ENCODE measurements at regions not wholly inside any gene's neighbourhood (a gene's known extent, or its start where the extent isn't known, plus 50 kb on each side); places are given as distances from the start of the nearest gene placed in this dataset.
A peak's percentile ranks its signal among the peaks of the same experiment; 100 is the strongest.

GRCh38 chr21:41071258-41072171, 96.4 kb upstream of the BACE2 start:
- Histone ChIP-seq H3K27ac (no peak overlapping the region), H3K9me3 (replicated peaks) (no peaks in the 10 kb centered on the region), H3K4me3 (no peak overlapping the region), H3K4me1 (no peaks in the 10 kb centered on the region), H3K27me3 (no peaks in the 10 kb centered on the region), H3K36me3 (no peaks in the 10 kb centered on the region)
- DNase-seq, result peak in 1 of 2 experiments; percentile 13

- H3K36me3 ChIP-seq, result no peaks in the 10 kb centered on the region
- no peaks in the 10 kb centered on the region for H3K4me1 ChIP-seq
- no peak overlapping the region for H3K27ac ChIP-seq
- DNase-seq, result no peak
- no peaks in the 10 kb centered on the region for H3K9me3 ChIP-seq (replicated peaks)
- no peak overlapping the region for H3K4me3 ChIP-seq
- no peaks in the 10 kb centered on the region for H3K27me3 ChIP-seq
Observed at GRCh38 chr21:41073558-41073957, 94.4 kb upstream of the BACE2 start.

GRCh38 chr21:41074396-41075184, 93.4 kb upstream of the BACE2 start:
- H3K9me3 ChIP-seq (replicated peaks), result no peaks in the 10 kb centered on the region
- no peaks in the 10 kb centered on the region for H3K27me3 ChIP-seq
- no peak overlapping the region for H3K4me3 ChIP-seq
- H3K4me1 ChIP-seq, result no peaks in the 10 kb centered on the region
- H3K36me3 ChIP-seq, result no peaks in the 10 kb centered on the region
- no peak overlapping the region for H3K27ac ChIP-seq
- DNase-seq, result no peak

- no peak for DNase-seq
- Histone ChIP-seq H3K4me1 (no peaks in the 10 kb centered on the region), H3K9me3 (replicated peaks) (no peaks in the 10 kb centered on the region), H3K27ac (no peak overlapping the region), H3K36me3 (no peaks in the 10 kb centered on the region), H3K4me3 (no peak overlapping the region), H3K27me3 (no peaks in the 10 kb centered on the region)
Observed at GRCh38 chr21:41075656-41076055, 92.3 kb upstream of the BACE2 start.

GRCh38 chr21:41076064-41076463, 91.9 kb upstream of the BACE2 start:
- no peaks in the 10 kb centered on the region for H3K27me3 ChIP-seq
- DNase-seq, result no peak

GRCh38 chr21:41079159-41079558, 88.8 kb upstream of the BACE2 start:
- Histone ChIP-seq H3K27ac (no peak overlapping the region), H3K4me1 (no peaks in the 10 kb centered on the region), H3K27me3 (0 out of 2 replicates have a peak, but pooled peaks cover 3% of the 10 kb centered on the region), H3K4me3 (no peak overlapping the region), H3K9me3 (replicated peaks) (no peaks in the 10 kb centered on the region), H3K36me3 (no peaks in the 10 kb centered on the region)
- no peak for DNase-seq

More at GRCh38 chr21:41076064-41076463, 91.9 kb upstream of the BACE2 start:
- H3K4me3 ChIP-seq, result no peak overlapping the region
- no peaks in the 10 kb centered on the region for H3K9me3 ChIP-seq (replicated peaks)
- H3K27ac ChIP-seq, result no peak overlapping the region
- no peaks in the 10 kb centered on the region for H3K4me1 ChIP-seq
- no peaks in the 10 kb centered on the region for H3K36me3 ChIP-seq

GRCh38 chr21:41080485-41081121, 87.4 kb upstream of the BACE2 start:
- Histone ChIP-seq H3K36me3 (no peaks in the 10 kb centered on the region), H3K9me3 (replicated peaks) (no peaks in the 10 kb centered on the region), H3K27me3 (0 out of 2 replicates have a peak, but pooled peaks cover 3% of the 10 kb centered on the region), H3K4me1 (no peaks in the 10 kb centered on the region), H3K27ac (no peak overlapping the region), H3K4me3 (no peak overlapping the region)
- DNase-seq, result no peak

GRCh38 chr21:41086569-41086968, 81.4 kb upstream of the BACE2 start:
- H3K4me1 ChIP-seq, result peaks cover 7% of the 10 kb centered on the region; the same call in 1 of the 2 replicates
- no peak overlapping the region for H3K27ac ChIP-seq
- no peaks in the 10 kb centered on the region for H3K36me3 ChIP-seq
- peak; percentile 45 to 68 for DNase-seq
- no peak overlapping the region for H3K4me3 ChIP-seq
- H3K27me3 ChIP-seq, result 0 out of 2 replicates have a peak, but pooled peaks cover 3% of the 10 kb centered on the region
- H3K9me3 ChIP-seq (replicated peaks), result no peaks in the 10 kb centered on the region

GRCh38 chr21:41090981-41091380, 77.0 kb upstream of the BACE2 start:
- Histone ChIP-seq H3K9me3 (replicated peaks) (no peaks in the 10 kb centered on the region), H3K27me3 (no peaks in the 10 kb centered on the region), H3K4me3 (no peak overlapping the region), H3K4me1 (peaks cover 7% of the 10 kb centered on the region; the same call in 1 of the 2 replicates), H3K27ac (no peak overlapping the region), H3K36me3 (no peaks in the 10 kb centered on the region)
- no peak for DNase-seq

GRCh38 chr21:41091616-41092015, 76.3 kb upstream of the BACE2 start:
- H3K27me3 ChIP-seq, result no peaks in the 10 kb centered on the region
- no peaks in the 10 kb centered on the region for H3K9me3 ChIP-seq (replicated peaks)
- H3K27ac ChIP-seq, result no peak overlapping the region
- H3K4me3 ChIP-seq, result no peak overlapping the region
- no peak for DNase-seq
- H3K4me1 ChIP-seq, result peaks cover 7% of the 10 kb centered on the region; the same call in 1 of the 2 replicates
- no peaks in the 10 kb centered on the region for H3K36me3 ChIP-seq

GRCh38 chr21:41092312-41092711, 75.6 kb upstream of the BACE2 start:
- H3K9me3 ChIP-seq (replicated peaks), result no peaks in the 10 kb centered on the region
- H3K4me3 ChIP-seq, result no peak overlapping the region
- H3K27ac ChIP-seq, result no peak overlapping the region
- no peaks in the 10 kb centered on the region for H3K27me3 ChIP-seq
- no peak for DNase-seq
- H3K36me3 ChIP-seq, result no peaks in the 10 kb centered on the region
- H3K4me1 ChIP-seq, result no peaks in the 10 kb centered on the region

- no peak overlapping the region for H3K4me3 ChIP-seq
- no peaks in the 10 kb centered on the region for H3K4me1 ChIP-seq
- DNase-seq, result no peak
- no peak overlapping the region for H3K27ac ChIP-seq
- H3K36me3 ChIP-seq, result no peaks in the 10 kb centered on the region
- H3K9me3 ChIP-seq (replicated peaks), result no peaks in the 10 kb centered on the region
- no peaks in the 10 kb centered on the region for H3K27me3 ChIP-seq
Observed at GRCh38 chr21:41095983-41096382, 72.0 kb upstream of the BACE2 start.

GRCh38 chr21:41098076-41098475, 69.9 kb upstream of the BACE2 start:
- H3K27me3 ChIP-seq, result no peaks in the 10 kb centered on the region
- no peak for DNase-seq
- no peak overlapping the region for H3K4me3 ChIP-seq
- H3K4me1 ChIP-seq, result no peaks in the 10 kb centered on the region
- H3K36me3 ChIP-seq, result no peaks in the 10 kb centered on the region
- H3K27ac ChIP-seq, result no peak overlapping the region
- no peaks in the 10 kb centered on the region for H3K9me3 ChIP-seq (replicated peaks)

GRCh38 chr21:41098481-41099042, 69.4 kb upstream of the BACE2 start:
- H3K4me3 ChIP-seq, result no peak overlapping the region
- no peaks in the 10 kb centered on the region for H3K27me3 ChIP-seq
- DNase-seq, result no peak
- no peaks in the 10 kb centered on the region for H3K4me1 ChIP-seq
- no peaks in the 10 kb centered on the region for H3K36me3 ChIP-seq
- H3K9me3 ChIP-seq (replicated peaks), result no peaks in the 10 kb centered on the region
- no peak overlapping the region for H3K27ac ChIP-seq

All from SJCRH30 (cell line).